Esophagus muscularis mucosa (tissue), 4 donors: ENCODE measurements at regions not wholly inside any gene's neighbourhood (a gene's known extent, or its start where the extent isn't known, plus 50 kb on each side); places are given as distances from the start of the nearest gene placed in this dataset.

ENCODE experiments used
- DNase-seq: peaks from one replicate; pipeline ENCODE4 v3.0.0-alpha.2; 2017; ENCODE audit errors: extremely low spot score
- H3K27ac ChIP-seq, 4 donors: fragments of 200-600 bp; sonication (generic); replicated peaks in 1 of 4; 1 replicate in 3 of 4; 2 replicates in 1 of 4; pipeline ENCODE4 v1.5.1; 2016 to 2019; ENCODE audit warnings: mild to moderate bottlenecking in 1 of 4
- H3K27me3 ChIP-seq, 4 donors: fragments of 200-600 bp; sonication (generic); one replicate each; pipeline versions ENCODE4 v1.5.1 to v1.6.0; 2016 to 2019
- H3K36me3 ChIP-seq, 4 donors: fragments of 200-600 bp; sonication (generic); one replicate each; pipeline ENCODE4 v1.5.1; 2016 to 2019
- H3K4me1 ChIP-seq, 4 donors: fragments of 200-600 bp; sonication (generic); one replicate each; pipeline ENCODE4 v1.5.1; 2016 to 2019
- H3K4me3 ChIP-seq, 4 donors: fragments of 200-600 bp; sonication (generic); 1 replicate in 2 of 4; 2 replicates in 2 of 4; pipeline ENCODE4 v1.5.1; 2016 to 2019; ENCODE audit warnings: mild to moderate bottlenecking in 4 of 4, moderate library complexity in 1 of 4
- H3K9me3 ChIP-seq, 4 donors: fragments of 200-600 bp; sonication (generic); 1 replicate in 3 of 4; 2 replicates in 1 of 4; pipeline ENCODE4 v1.5.1; 2016 to 2019
- CTCF ChIP-seq, 3 experiments: fragments of 200-600 bp in 2 of 3; fragments of 450-650 bp in 1 of 3; sonication (generic) in 2 of 3; IDR thresholded peaks; one replicate each; pipeline ENCODE4 v1.5.1; 2017 to 2019; ENCODE audit warnings: antibody characterized with exemption in 3 of 3, mild to moderate bottlenecking in 2 of 3, moderate library complexity in 1 of 3
- EP300 ChIP-seq: sonication (generic); formaldehyde crosslinking; IDR thresholded peaks from one replicate; pipeline ENCODE4 v1.6.1; 2017; ENCODE audit warnings: antibody characterized with exemption
- POLR2A ChIP-seq: fragments of 450-650 bp; IDR thresholded peaks from one replicate; pipeline ENCODE4 v1.6.1; 2017; ENCODE audit warnings: antibody characterized with exemption, moderate library complexity, mild to moderate bottlenecking, low read depth
- POLR2AphosphoS5 ChIP-seq, 2 donors: sonication (generic); formaldehyde crosslinking; IDR thresholded peaks; one replicate each; pipeline ENCODE4 v1.6.1; 2017; ENCODE audit warnings: antibody characterized with exemption in 2 of 2
- WGBS: methylation state at CpG from one replicate; pipeline ENCODE4 v1.1.5; 2018; 5-methylcytosine and 5-hydroxymethylcytosine counted together
- intact Hi-C: fragments of 100-400 bp; cut with DNase I; formaldehyde crosslinking; loops from one replicate; pipeline ENCODE4 v1.15.1; 2023

- intact Hi-C loops = no loop called here
- no peak overlapping the region for H3K4me3 ChIP-seq
- no peaks in the 10 kb centered on the region for H3K9me3 ChIP-seq
- DNase-seq = no peak
- H3K36me3 ChIP-seq = no peaks in the 10 kb centered on the region
- peaks cover 0 to 11% (median 8%) of the 10 kb centered on the region in 4 donors for H3K4me1 ChIP-seq
- H3K27ac ChIP-seq = no peak overlapping the region
- no peak for TF ChIP-seq EP300
- TF ChIP-seq POLR2A = no peak
- TF ChIP-seq CTCF (IDR thresholded peaks at IDR 0.05) = no peak
- TF ChIP-seq POLR2AphosphoS5 (IDR thresholded peaks at IDR 0.05) = no peak
- 48% methylated on average over 6 of the region's 6 CpGs for WGBS
- no peaks in the 10 kb centered on the region for H3K27me3 ChIP-seq
Observed at GRCh38 chr15:67998599-67999133, 55.4 kb upstream of the PIAS1 start.

GRCh38 chr15:67999320-68000100 lies 54.6 kb upstream of the PIAS1 start:
- 93% methylated on average over 3 of the region's 3 CpGs for WGBS

GRCh38 chr15:68000754-68001153 lies 53.4 kb upstream of the PIAS1 start:
- Histone ChIP-seq H3K27me3 (no peaks in the 10 kb centered on the region), H3K4me3 (no peak overlapping the region), H3K9me3 (no peaks in the 10 kb centered on the region), H3K27ac (no peak overlapping the region), H3K4me1 (peaks cover 0 to 11% (median 8%) of the 10 kb centered on the region in 4 donors), H3K36me3 (no peaks in the 10 kb centered on the region)
- no peak for DNase-seq
- TF ChIP-seq POLR2AphosphoS5 (IDR thresholded peaks at IDR 0.05) = no peak
- TF ChIP-seq POLR2A = no peak
- no peak for TF ChIP-seq EP300
- TF ChIP-seq CTCF (IDR thresholded peaks at IDR 0.05) = no peak
- intact Hi-C loops = no loop called here

More at GRCh38 chr15:67999320-68000100, 54.6 kb upstream of the PIAS1 start:
- TF ChIP-seq CTCF (IDR thresholded peaks at IDR 0.05) (no peak), POLR2A (no peak), EP300 (no peak), POLR2AphosphoS5 (IDR thresholded peaks at IDR 0.05) (no peak)
- no peaks in the 10 kb centered on the region for H3K27me3 ChIP-seq
- DNase-seq = no peak
- no peaks in the 10 kb centered on the region for H3K36me3 ChIP-seq
- H3K27ac ChIP-seq = no peak overlapping the region
- peaks cover 0 to 11% (median 8%) of the 10 kb centered on the region in 4 donors for H3K4me1 ChIP-seq
- no peak overlapping the region for H3K4me3 ChIP-seq
- H3K9me3 ChIP-seq = no peaks in the 10 kb centered on the region
- intact Hi-C loops = no loop called here

GRCh38 chr15:68001811-68002210 lies 52.3 kb upstream of the PIAS1 start:
- no peak for DNase-seq
- peaks cover 0 to 11% (median 8%) of the 10 kb centered on the region in 4 donors for H3K4me1 ChIP-seq
- H3K9me3 ChIP-seq = no peaks in the 10 kb centered on the region
- intact Hi-C loops = no loop called here
- TF ChIP-seq POLR2A = no peak
- TF ChIP-seq EP300 = no peak
- no peak overlapping the region for H3K27ac ChIP-seq
- no peaks in the 10 kb centered on the region for H3K27me3 ChIP-seq
- WGBS = 77% methylated on average over 4 of the region's 4 CpGs
- H3K4me3 ChIP-seq = no peak overlapping the region
- no peaks in the 10 kb centered on the region for H3K36me3 ChIP-seq

GRCh38 chr15:68003297-68003696 lies 50.8 kb upstream of the PIAS1 start:
- no peak overlapping the region for H3K27ac ChIP-seq
- WGBS = 97% methylated on average over 6 of the region's 6 CpGs
- no peaks in the 10 kb centered on the region for H3K9me3 ChIP-seq
- no peak for DNase-seq
- no peak overlapping the region for H3K4me3 ChIP-seq
- no peaks in the 10 kb centered on the region for H3K36me3 ChIP-seq
- intact Hi-C loops = no loop called here
- TF ChIP-seq CTCF (IDR thresholded peaks at IDR 0.05) = no peak
- no peak for TF ChIP-seq POLR2AphosphoS5 (IDR thresholded peaks at IDR 0.05)
- no peak for TF ChIP-seq POLR2A
- TF ChIP-seq EP300 = no peak
- H3K27me3 ChIP-seq = no peaks in the 10 kb centered on the region
- H3K4me1 ChIP-seq = peaks cover 0 to 10% (median 7%) of the 10 kb centered on the region in 4 donors
